Left kidney (tissue), 1 donor: ENCODE measurements at regions not wholly inside any gene's neighbourhood (a gene's known extent, or its start where the extent isn't known, plus 50 kb on each side); places are given as distances from the start of the nearest gene placed in this dataset.

Experiments
- DNase-seq: peaks from one replicate; pipeline ENCODE4 v3.0.0-alpha.2; 2013

- DNase-seq, result no peak
Observed at GRCh38 chr22:49367041-49367697, 460.5 kb downstream of the BRD1 start.

GRCh38 chr22:49366437-49366836, 461.2 kb downstream of the BRD1 start:
- no peak for DNase-seq

- DNase-seq, result no peak
Observed at GRCh38 chr22:49365910-49366309, 461.8 kb downstream of the BRD1 start.

GRCh38 chr22:49365191-49365837, 462.4 kb downstream of the BRD1 start:
- no peak for DNase-seq

- DNase-seq, result no peak
Observed at GRCh38 chr22:49364398-49364797, 463.3 kb downstream of the BRD1 start.

GRCh38 chr22:49363526-49364230, 464.0 kb downstream of the BRD1 start:
- DNase-seq, result no peak

GRCh38 chr22:49362211-49362839, 465.3 kb downstream of the BRD1 start:
- no peak for DNase-seq

GRCh38 chr22:49361164-49361563, 466.5 kb downstream of the BRD1 start:
- no peak for DNase-seq

GRCh38 chr22:49360746-49361145, 466.9 kb downstream of the BRD1 start:
- DNase-seq, result no peak

GRCh38 chr22:49359076-49359475, 468.6 kb downstream of the BRD1 start:
- no peak for DNase-seq

- DNase-seq, result no peak
Observed at GRCh38 chr22:49357661-49358440, 469.8 kb downstream of the BRD1 start.

- no peak for DNase-seq
Observed at GRCh38 chr22:49356428-49356827, 471.2 kb downstream of the BRD1 start.

GRCh38 chr22:49355211-49355920, 472.3 kb downstream of the BRD1 start:
- no peak for DNase-seq

- no peak for DNase-seq
Observed at GRCh38 chr22:49354516-49355210, 473.0 kb downstream of the BRD1 start.

- DNase-seq, result no peak
Observed at GRCh38 chr22:49353235-49353634, 474.4 kb downstream of the BRD1 start.

- DNase-seq, result no peak
Observed at GRCh38 chr22:49352361-49353169, 475.1 kb downstream of the BRD1 start.

- DNase-seq, result no peak
Observed at GRCh38 chr22:49351761-49352227, 475.9 kb downstream of the BRD1 start.

GRCh38 chr22:49350441-49351121, 477.1 kb downstream of the BRD1 start:
- no peak for DNase-seq

GRCh38 chr22:49349841-49350381, 477.8 kb downstream of the BRD1 start:
- no peak for DNase-seq
